GM06990 (cell line): ENCODE measurements at regions not wholly inside any gene's neighbourhood (a gene's known extent, or its start where the extent isn't known, plus 50 kb on each side); places are given as distances from the start of the nearest gene placed in this dataset.

ENCODE experiments used
- DNase-seq: peaks from one replicate; pipeline ENCODE4 v3.0.0-alpha.2; 2011; ENCODE audit not compliant: insufficient read length; ENCODE audit errors: extremely low read depth
- H3K27me3 ChIP-seq: replicated peaks from 2 replicates; pipeline ENCODE4 v1.6.0; 2011; ENCODE audit warnings: low read length; ENCODE audit not compliant: control insufficient read depth, insufficient read depth
- H3K36me3 ChIP-seq: 2 replicates; pipeline ENCODE4 v1.5.1; 2011; ENCODE audit warnings: low read length; ENCODE audit not compliant: control insufficient read depth, insufficient read depth
- H3K4me3 ChIP-seq: replicated peaks from 2 replicates; pipeline ENCODE4 v1.5.1; 2011; ENCODE audit warnings: low read depth, mild to moderate bottlenecking, control low read depth, low read length
- CTCF ChIP-seq: IDR thresholded peaks from 2 replicates; pipeline ENCODE4 v1.5.1; 2011; ENCODE audit warnings: low read length, control low read depth, mild to moderate bottlenecking, inconsistent platforms; ENCODE audit not compliant: insufficient read depth, poor library complexity, severe bottlenecking

DNA sequence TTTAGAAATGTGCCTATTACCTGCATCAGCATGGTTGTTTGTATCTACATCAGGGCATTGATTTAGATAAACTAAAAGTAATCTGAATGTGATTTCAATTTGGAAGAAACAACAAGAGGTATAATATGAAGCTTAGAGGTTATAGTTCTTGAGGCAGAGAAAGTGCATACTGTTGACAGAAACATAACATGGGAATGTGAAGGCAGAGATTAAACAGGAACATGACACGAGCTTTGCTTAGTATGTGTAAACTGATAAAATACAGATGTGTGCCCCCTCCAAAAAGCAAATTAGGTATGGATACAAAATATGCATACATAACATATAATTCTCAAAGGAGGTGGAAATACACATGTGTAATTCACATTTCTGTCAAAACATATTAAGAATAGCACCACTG, 1180.2 kb upstream of the ADGRL3 start:
- no peak overlapping the region for H3K4me3 ChIP-seq
- no peak for TF ChIP-seq CTCF
- H3K27me3 ChIP-seq: no peaks in the 10 kb centered on the region
- no peak for DNase-seq
- H3K36me3 ChIP-seq: no peaks in the 10 kb centered on the region

GRCh38 chr4:60020389-60020788, 1179.7 kb upstream of the ADGRL3 start:
- Histone ChIP-seq H3K4me3 (no peak overlapping the region), H3K36me3 (no peaks in the 10 kb centered on the region), H3K27me3 (no peaks in the 10 kb centered on the region)
- no peak for TF ChIP-seq CTCF
- no peak for DNase-seq

DNA sequence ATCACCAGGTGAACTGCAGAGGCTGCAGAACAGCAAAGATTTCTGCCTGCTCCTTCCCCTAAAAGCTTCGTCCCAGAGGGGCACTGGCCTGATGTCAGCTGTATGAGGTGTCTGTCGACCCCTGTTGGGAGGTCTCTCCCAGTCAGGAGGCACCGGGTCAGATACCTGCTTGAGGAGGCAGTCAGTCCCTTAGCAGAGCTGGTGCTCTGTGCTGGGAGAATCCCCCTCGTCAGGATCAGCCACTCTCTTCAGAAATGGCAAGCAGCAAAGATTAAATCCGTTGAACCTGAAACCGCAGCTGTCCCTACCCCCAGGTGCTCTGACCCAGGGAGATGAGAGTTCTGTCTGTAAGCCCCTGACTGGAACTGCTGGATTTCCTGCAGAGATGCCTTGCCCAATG, 1166.3 kb upstream of the ADGRL3 start:
- Histone ChIP-seq H3K27me3 (no peaks in the 10 kb centered on the region), H3K4me3 (no peak overlapping the region), H3K36me3 (no peaks in the 10 kb centered on the region)
- TF ChIP-seq CTCF: no peak
- no peak for DNase-seq

DNA sequence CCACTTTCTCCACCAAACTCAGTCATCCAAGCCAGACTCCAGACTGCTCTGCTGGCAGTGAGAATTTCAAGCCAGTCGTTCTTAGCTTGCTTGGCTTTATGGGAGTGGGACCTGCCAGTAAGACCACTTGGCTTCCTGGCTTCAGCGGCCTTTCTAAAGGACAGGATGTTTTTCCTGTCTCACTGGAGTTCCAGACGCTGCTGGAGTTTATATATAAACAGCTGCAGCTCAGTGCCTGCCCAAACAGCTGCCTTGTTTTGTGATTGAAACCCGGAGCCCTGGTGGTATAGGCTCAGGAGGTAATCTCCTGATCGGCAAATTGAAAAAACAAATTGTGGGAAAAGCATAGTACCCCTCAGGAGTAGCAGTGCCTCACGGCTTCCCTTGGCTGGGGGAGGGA, 1165.8 kb upstream of the ADGRL3 start:
- TF ChIP-seq CTCF: no peak
- H3K4me3 ChIP-seq: no peak overlapping the region
- H3K27me3 ChIP-seq: no peaks in the 10 kb centered on the region
- no peak for DNase-seq
- no peaks in the 10 kb centered on the region for H3K36me3 ChIP-seq

- no peaks in the 10 kb centered on the region for H3K36me3 ChIP-seq
- DNase-seq: no peak
- no peak for TF ChIP-seq CTCF
These were observed 1160.2 kb upstream of the ADGRL3 start for GRCh38 chr4:60039908-60040307.

DNA sequence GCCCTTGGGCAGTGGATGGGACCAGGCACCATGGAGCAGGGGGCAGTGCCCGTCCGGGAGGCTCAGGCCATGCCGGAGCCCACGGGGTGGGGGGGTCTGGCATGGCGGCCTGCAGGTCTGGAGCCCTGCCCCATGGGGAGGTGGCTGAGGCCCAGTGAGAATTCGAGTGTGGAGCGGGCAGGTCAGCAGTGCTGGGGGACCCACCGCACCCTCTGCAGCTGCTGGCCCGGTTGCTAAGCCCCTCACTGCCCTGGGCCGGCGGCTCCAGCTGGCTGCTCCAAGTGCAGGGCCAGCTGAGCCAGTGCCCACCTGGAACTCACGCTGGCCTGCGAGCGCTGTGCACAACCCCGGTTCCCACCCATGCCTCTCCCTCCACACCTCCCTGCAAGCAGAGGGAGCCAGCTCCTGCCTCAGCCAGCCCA, 1157.9 kb upstream of the ADGRL3 start:
- no peak for TF ChIP-seq CTCF
- H3K27me3 ChIP-seq: no peaks in the 10 kb centered on the region
- no peak for DNase-seq
- H3K4me3 ChIP-seq: no peak overlapping the region
- H3K36me3 ChIP-seq: no peaks in the 10 kb centered on the region

More at GRCh38 chr4:60039908-60040307, 1160.2 kb upstream of the ADGRL3 start:
- Histone ChIP-seq H3K4me3 (no peak overlapping the region), H3K27me3 (no peaks in the 10 kb centered on the region)
